ENCODE measurements at regions not wholly inside any gene's neighbourhood (a gene's known extent, or its start where the extent isn't known, plus 50 kb on each side); places are given as distances from the start of the nearest gene placed in this dataset.
"Not testable (repeated sequence)": the region's sequence is repeated elsewhere in the genome, so short reads cannot be mapped to it uniquely, and the experiment has no call there.

GRCh38 chr9:81741103-81741502 lies 51.8 kb upstream of the TLE1 start:
- no peak for DNase-seq (ENCODE audit: low spot score)

DNA sequence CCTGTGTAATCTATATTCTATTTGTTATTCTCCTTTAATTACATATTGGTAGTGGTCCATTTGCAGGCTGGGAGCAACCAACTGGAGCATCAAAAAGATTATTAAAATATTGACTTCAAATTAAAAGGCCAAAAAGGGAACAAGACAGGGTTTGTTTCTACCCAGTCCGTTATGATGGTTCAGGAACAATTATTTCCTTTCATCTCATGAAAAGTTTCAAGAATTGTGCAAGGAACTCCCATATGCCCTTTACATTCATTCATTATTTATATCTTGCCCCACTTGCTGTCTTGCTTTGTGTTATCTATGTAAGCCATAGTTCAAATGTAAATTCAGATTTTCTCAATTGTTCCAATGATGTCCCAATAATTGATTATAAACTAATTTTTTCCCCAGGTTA lies 58.7 kb upstream of the TLE1 start:
- DNase-seq (ENCODE audit: low spot score), result no peak

DNA sequence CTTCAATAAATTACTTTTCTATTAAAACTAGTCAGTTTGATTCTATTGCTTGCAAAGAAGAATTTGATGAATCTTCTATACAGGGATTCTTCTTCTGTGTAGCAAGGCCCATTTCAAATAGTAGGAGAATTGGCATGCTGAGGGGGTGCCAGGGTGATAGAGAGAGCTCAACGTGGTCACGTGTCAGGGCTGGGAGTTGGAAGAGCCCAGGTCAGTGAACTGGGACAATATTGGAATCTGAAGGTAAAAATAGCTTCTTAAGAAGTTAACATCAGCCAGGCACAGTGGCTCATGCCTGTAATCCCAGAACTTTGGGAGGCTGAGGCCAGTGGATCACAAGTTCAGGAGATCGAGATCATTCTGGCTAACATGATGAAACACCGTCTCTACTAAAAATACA lies 64.1 kb upstream of the TLE1 start:
- DNase-seq (ENCODE audit: low spot score), result no peak

GRCh38 chr9:81754245-81754644 lies 64.9 kb upstream of the TLE1 start:
- DNase-seq (ENCODE audit: low spot score), result peak; percentile 11

DNA sequence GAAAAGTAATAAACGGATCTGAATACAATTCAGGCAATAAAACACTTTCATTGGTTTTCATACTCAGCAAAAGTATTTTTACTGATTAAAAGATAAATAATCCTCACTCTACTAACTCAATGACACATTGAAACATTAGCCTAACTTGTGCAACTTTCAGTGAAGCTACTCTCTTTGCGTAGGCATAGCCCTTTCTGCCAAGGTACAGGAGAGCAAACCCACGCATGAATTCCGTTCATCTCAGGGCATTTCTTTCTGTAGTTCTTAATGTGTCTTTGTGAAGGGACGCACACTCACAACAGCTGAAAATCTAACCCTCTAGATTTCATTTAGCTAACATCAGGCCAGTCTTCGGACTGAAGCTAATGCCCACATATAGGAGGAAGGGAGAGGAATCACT lies 66.4 kb upstream of the TLE1 start:
- DNase-seq (ENCODE audit: low spot score), result no peak

DNA sequence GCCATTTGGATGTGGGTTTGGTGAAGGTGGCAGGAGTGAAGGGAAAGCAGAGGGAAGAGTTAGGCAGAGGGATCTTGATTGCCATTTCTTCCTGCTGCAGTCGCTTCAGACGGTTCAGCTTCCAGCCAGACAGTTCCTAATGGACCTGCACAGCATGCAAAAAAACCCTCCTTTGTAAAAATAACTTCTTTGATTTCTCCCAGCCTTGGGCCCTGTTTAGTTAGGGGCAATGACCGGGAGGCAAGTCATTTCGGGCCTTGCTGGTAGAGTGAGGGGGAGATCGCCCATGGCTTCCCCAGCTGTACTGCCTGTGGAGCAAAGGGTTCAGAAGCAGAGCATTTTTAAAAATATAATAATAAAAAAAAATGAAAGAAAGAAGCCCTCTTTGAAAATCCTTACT lies 67.2 kb upstream of the TLE1 start:
- DNase-seq (ENCODE audit: low spot score), result no peak

GRCh38 chr9:81758123-81758797 lies 68.9 kb upstream of the TLE1 start:
- no peak for DNase-seq (ENCODE audit: low spot score)

DNA sequence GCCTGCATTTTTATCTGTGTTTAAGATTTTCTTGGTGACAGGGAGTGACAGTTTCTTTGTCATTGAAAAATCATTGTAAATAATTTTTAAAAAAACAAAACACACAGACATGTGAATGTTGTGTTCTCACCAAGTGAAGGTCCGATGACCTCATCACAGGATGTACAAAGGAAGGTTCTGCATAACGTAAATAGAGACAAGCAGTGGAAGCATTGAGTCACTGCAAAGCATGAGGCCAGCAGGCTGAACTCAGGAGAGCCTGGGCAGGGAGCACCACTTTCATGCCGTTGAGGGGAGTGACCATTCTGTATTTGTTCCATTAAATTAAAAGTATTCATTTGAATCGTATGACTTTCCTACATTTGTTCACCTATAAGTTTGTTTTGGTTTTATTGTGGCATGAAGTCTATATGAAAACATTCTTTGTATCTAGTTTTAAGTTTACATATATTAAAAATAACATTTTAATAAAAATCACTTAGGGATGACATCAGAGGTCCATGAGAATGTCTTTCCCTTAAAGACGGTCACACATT lies 70.4 kb upstream of the TLE1 start:
- peak; percentile 32 for DNase-seq (ENCODE audit: low spot score)

DNA sequence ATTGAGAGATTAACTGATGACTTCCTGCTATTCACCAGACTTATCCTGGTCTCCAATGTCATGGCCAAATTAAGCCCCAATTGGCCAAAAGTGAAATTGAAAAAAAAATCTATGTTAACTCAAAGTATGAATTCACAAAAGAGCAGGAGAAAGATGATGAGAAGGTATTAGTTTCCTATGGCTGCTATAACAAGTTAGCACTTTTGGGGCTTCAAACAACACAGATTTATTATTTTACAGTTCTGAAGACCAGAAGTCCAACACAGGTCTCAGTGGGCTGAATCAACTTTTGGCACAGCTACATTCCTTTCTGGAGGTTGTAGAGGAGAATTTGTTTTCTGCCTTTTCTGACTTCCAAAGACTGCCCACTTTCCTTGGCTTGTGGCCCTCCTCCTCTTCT lies 78.6 kb upstream of the TLE1 start:
- no peak for DNase-seq (ENCODE audit: low spot score)

- peak; percentile 31 for DNase-seq (ENCODE audit: low spot score)
Observed at GRCh38 chr9:81771571-81771970, 82.2 kb upstream of the TLE1 start.

DNA sequence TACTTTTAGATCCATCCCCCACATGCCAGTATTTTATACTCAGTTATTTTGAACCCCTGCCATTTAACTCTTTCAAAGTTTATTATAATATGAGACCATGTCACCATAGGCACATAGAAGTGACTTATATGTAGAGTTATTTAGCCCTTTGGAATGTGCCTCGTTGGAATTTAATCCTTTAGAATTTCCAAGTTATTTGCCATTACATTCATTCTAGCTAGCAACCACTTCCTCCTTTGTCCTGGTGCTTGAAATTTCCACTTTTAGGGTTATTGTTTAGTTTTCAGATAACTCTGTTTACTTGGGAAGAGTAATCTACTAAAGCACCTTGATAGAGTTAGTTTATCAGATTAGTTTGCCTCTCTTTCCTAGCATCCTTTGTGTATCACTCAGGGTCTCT lies 82.8 kb upstream of the TLE1 start:
- DNase-seq (ENCODE audit: low spot score), result peak; percentile 12

DNA sequence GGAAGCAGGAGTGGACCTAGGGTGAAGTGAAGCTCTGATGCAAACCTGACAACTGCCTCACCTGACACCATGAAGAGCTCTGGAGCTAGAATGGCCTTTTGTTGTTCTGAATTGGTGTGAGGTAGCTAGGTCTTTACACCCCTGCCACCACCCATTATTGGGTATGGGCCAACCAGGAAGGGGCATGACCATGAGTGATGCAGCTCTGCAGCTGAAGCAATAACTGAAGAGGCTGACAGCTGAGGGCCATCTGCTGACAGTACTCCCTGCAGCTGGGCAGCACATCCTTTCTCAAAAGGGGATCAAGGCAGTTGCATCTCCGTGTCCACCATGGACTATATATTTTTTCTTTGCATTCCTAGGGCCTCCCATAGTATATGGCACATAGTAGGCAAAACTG lies 87.0 kb upstream of the TLE1 start:
- no peak for DNase-seq (ENCODE audit: low spot score)

DNA sequence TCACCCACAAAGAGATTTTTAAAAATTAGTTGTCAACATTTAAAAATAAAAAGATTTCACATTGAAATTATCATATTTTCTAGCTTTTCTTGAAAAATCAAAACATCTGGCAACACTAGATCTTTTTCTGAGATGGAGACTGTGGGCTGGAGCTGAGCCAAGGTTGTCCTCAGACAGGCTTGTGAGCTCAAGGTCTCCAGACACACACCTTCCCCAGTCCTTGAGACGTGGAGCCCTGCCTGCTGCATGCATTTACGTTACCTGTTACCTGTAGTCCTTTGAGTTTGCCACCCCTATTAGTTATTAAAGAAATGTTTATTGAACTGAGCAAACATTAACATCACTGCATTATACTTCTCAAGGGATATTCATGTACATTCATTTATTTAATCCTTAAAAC lies 87.5 kb upstream of the TLE1 start:
- DNase-seq (ENCODE audit: low spot score), result no peak

DNA sequence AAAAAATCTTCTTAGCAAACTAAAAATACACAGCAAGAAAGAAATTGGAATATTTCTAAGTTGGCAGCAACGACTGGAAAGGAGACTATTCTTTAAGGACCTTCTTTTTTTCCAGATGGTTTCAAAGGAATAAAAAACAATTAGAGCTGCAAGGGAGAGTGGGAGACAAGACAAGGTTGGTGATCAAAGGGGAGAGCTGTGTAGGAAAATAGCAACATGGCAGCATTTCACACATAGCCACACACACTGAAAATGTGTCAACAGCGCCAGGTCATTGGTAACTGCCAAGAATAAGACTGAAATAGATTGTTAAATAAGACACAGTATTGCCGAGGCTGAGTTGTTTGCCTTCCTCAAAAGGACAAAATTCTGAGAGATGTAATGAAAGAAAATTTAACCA lies 88.1 kb upstream of the TLE1 start:
- no peak for DNase-seq (ENCODE audit: low spot score)

GRCh38 chr9:81782313-81782995 lies 93.1 kb upstream of the TLE1 start:
- no peak for DNase-seq (ENCODE audit: low spot score)

- DNase-seq (ENCODE audit: low spot score), result peak; percentile 84
Observed at GRCh38 chr9:81787747-81788632, 98.6 kb upstream of the TLE1 start.

GRCh38 chr9:81789721-81790120 lies 100.4 kb upstream of the TLE1 start:
- DNase-seq (ENCODE audit: low spot score), result peak; percentile 62

DNA sequence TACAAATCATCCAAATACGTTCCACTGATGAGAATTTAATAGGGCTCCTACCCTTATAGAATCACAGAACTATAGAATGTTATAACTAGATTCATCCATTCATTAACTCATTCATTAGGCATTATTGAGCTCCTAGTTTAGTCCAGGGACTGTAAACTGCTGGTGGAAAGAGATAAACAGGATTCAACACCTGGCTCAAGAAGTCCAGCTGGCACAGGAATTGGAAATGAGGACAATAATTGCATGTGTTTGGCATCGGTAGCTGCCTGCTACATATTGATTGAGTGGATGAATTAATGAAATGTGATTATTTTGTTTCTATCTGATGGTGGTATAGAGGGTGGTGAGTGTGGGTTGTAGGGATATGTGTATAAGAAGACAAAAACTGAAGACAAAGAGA lies 100.8 kb upstream of the TLE1 start:
- DNase-seq (ENCODE audit: low spot score), result no peak

DNA sequence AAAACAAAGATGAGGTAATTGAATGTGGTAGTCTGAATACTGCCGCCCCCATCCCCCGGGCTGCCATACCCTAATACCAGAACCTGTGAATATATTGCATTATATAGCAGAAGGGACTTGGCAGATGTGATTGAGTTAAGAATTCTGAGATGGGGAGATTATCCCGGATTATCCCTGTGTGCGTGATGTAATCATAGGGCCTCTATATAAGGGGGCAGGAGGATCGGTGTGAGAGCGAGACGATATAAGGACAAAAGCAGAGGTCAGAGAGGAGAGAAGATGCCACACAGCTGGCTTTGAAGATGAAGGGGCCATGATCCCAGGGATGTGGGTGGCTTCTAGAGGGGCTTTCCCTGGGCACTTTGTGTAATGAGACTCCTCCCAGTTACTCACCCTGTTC lies 101.7 kb upstream of the TLE1 start:
- DNase-seq (ENCODE audit: low spot score), result no peak

DNA sequence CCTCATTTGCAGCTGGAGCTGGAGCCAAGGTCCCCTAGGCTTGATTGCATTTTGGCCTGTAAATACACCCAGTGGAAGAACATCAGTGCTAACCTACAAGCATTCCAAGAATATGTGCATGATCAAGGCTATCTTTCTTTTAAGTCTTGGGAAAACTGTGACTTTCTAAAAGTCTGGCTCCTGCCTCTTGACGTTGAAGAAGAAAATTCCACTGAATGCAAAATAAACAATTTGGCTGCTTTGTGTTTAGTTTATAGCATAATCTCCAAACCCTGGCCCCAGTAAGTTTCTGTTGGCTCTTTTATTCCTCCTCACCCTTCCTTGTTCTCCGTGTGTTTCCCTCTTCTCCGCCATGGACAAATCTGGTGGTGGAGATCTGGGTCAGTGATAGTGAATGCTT lies 109.3 kb upstream of the TLE1 start:
- no peak for DNase-seq (ENCODE audit: low spot score)

GRCh38 chr9:81801190-81801589 lies 111.8 kb upstream of the TLE1 start:
- peak; percentile 48 for DNase-seq (ENCODE audit: low spot score)

GRCh38 chr9:81804306-81804705 lies 115.0 kb upstream of the TLE1 start:
- peak; percentile 31 for DNase-seq (ENCODE audit: low spot score)

- DNase-seq (ENCODE audit: low spot score), result not testable (repeated sequence)
Observed at GRCh38 chr9:81811688-81812087, 116.5 kb upstream of the SPATA31D4 start.
